ENCODE measurements at regions not wholly inside any gene's neighbourhood (a gene's known extent, or its start where the extent isn't known, plus 50 kb on each side); places are given as distances from the start of the nearest gene placed in this dataset.

- no peak for DNase-seq
Observed at GRCh38 chr14:97368900-97369564, 571.9 kb downstream of the VRK1 start.

- no peak for DNase-seq
Observed at GRCh38 chr14:97369901-97370300, 572.7 kb downstream of the VRK1 start.

GRCh38 chr14:97376310-97376709 lies 579.1 kb downstream of the VRK1 start:
- no peak for DNase-seq

- no peak for DNase-seq
Observed at GRCh38 chr14:97377550-97377949, 580.4 kb downstream of the VRK1 start.

- DNase-seq: no peak
Observed at GRCh38 chr14:97379091-97379531, 581.9 kb downstream of the VRK1 start.

GRCh38 chr14:97380539-97380941 lies 583.4 kb downstream of the VRK1 start:
- no peak for DNase-seq

GRCh38 chr14:97381309-97381708 lies 584.1 kb downstream of the VRK1 start:
- DNase-seq: no peak

GRCh38 chr14:97382616-97383226 lies 585.5 kb downstream of the VRK1 start:
- no peak for DNase-seq

GRCh38 chr14:97385727-97386126 lies 588.5 kb downstream of the VRK1 start:
- DNase-seq: no peak

- no peak for DNase-seq
Observed at GRCh38 chr14:97387252-97387874, 590.2 kb downstream of the VRK1 start.

- DNase-seq: no peak
Observed at GRCh38 chr14:97388408-97388807, 591.2 kb downstream of the VRK1 start.

GRCh38 chr14:97390096-97390724 lies 593.0 kb downstream of the VRK1 start:
- DNase-seq: no peak

- DNase-seq: no peak
Observed at GRCh38 chr14:97393244-97393643, 596.1 kb downstream of the VRK1 start.

GRCh38 chr14:97395068-97395467 lies 597.9 kb downstream of the VRK1 start:
- no peak for DNase-seq

- no peak for DNase-seq
Observed at GRCh38 chr14:97401714-97402113, 604.5 kb downstream of the VRK1 start.

- DNase-seq: no peak
Observed at GRCh38 chr14:97402279-97402678, 605.1 kb downstream of the VRK1 start.

- DNase-seq: no peak
Observed at GRCh38 chr14:97407701-97408407, 610.7 kb downstream of the VRK1 start.

GRCh38 chr14:97408503-97408902 lies 611.3 kb downstream of the VRK1 start:
- no peak for DNase-seq

GRCh38 chr14:97408937-97409815 lies 612.0 kb downstream of the VRK1 start:
- DNase-seq: no peak

GRCh38 chr14:97410667-97411620 lies 613.8 kb downstream of the VRK1 start:
- no peak for DNase-seq

Measured in inflammatory macrophage treated with lipopolysaccharide for 1 hour (primary cell).